Neuronal stem cell (in vitro differentiated cells): ENCODE measurements at regions not wholly inside any gene's neighbourhood (a gene's known extent, or its start where the extent isn't known, plus 50 kb on each side); places are given as distances from the start of the nearest gene placed in this dataset.

ENCODE experiments used
- DNase-seq: peaks from one replicate; pipeline ENCODE4 v3.0.0-alpha.2; 2013; ENCODE audit warnings: low spot score
- H2AFZ ChIP-seq: one replicate; pipeline ENCODE4 v1.6.1; 2013; ENCODE audit warnings: mild to moderate bottlenecking, low read length, inconsistent platforms
- H2AK5ac ChIP-seq: 2 replicates; pipeline ENCODE4 v1.6.1; 2013; ENCODE audit warnings: low read depth, mild to moderate bottlenecking, inconsistent platforms, low read length, moderate library complexity, mixed read lengths
- H2BK120ac ChIP-seq: 2 replicates; pipeline ENCODE4 v1.6.1; 2013; ENCODE audit warnings: low read depth, mild to moderate bottlenecking, inconsistent platforms, low read length, moderate library complexity, mixed read lengths
- H2BK12ac ChIP-seq: one replicate; pipeline ENCODE4 v1.6.1; 2013; ENCODE audit warnings: low read length, inconsistent platforms
- H2BK15ac ChIP-seq: 2 replicates; pipeline ENCODE4 v1.6.1; 2013; ENCODE audit warnings: mild to moderate bottlenecking, low read length, inconsistent platforms, mixed read lengths
- H2BK5ac ChIP-seq: one replicate; pipeline ENCODE4 v1.6.1; 2013; ENCODE audit warnings: inconsistent platforms, mild to moderate bottlenecking, low read length, moderate library complexity
- H3K14ac ChIP-seq: one replicate; pipeline ENCODE4 v1.6.1; 2013; ENCODE audit warnings: low read length, inconsistent platforms
- H3K18ac ChIP-seq: 2 replicates; pipeline ENCODE4 v1.6.1; 2013; ENCODE audit warnings: low read length, inconsistent platforms
- H3K23ac ChIP-seq: 2 replicates; pipeline ENCODE4 v1.6.1; 2013; ENCODE audit warnings: low read depth, mild to moderate bottlenecking, mixed read lengths, low read length, inconsistent platforms; ENCODE audit not compliant: poor library complexity
- H3K27ac ChIP-seq: replicated peaks from 3 replicates; pipeline ENCODE4 v1.5.1; 2013; ENCODE audit warnings: low read length, inconsistent platforms
- H3K27me3 ChIP-seq, 3 experiments: 2 replicates each; pipeline ENCODE4 v1.6.1; 2013; ENCODE audit warnings: low read length in 3 of 3, mild to moderate bottlenecking in 2 of 3, inconsistent platforms in 1 of 3, low read depth in 1 of 3, mixed read lengths in 1 of 3, moderate library complexity in 1 of 3; ENCODE audit not compliant: control insufficient read depth in 3 of 3, insufficient read depth in 3 of 3
- H3K36me3 ChIP-seq, 2 donors: replicated peaks in 1 of 2; 2 replicates each; pipeline ENCODE4 v1.6.1; 2013; ENCODE audit warnings: low read length in 2 of 2; ENCODE audit not compliant: control insufficient read depth in 2 of 2, insufficient read depth in 2 of 2
- H3K4ac ChIP-seq: 2 replicates; pipeline ENCODE4 v1.6.1; 2013; ENCODE audit warnings: inconsistent platforms, mild to moderate bottlenecking, low read length, moderate library complexity
- H3K4me1 ChIP-seq, 2 donors: 1 replicate in 1 of 2; 2 replicates in 1 of 2; pipeline ENCODE4 v1.6.1; 2013; ENCODE audit warnings: low read length in 2 of 2, low read depth in 1 of 2; ENCODE audit not compliant: control insufficient read depth in 2 of 2, insufficient read depth in 1 of 2
- H3K4me2 ChIP-seq: one replicate; pipeline ENCODE4 v1.6.1; 2013; ENCODE audit warnings: mild to moderate bottlenecking, low read length, inconsistent platforms; ENCODE audit not compliant: insufficient read depth, poor library complexity, severe bottlenecking
- H3K4me3 ChIP-seq, 2 donors: 2 replicates each; pipeline ENCODE4 v1.5.1; 2013; ENCODE audit warnings: low read length in 2 of 2, mild to moderate bottlenecking in 2 of 2, inconsistent platforms in 1 of 2, moderate library complexity in 1 of 2
- H3K79me1 ChIP-seq: one replicate; pipeline ENCODE4 v1.6.1; 2013; ENCODE audit warnings: low read depth, mild to moderate bottlenecking, inconsistent platforms, low read length, moderate library complexity
- H3K9ac ChIP-seq: one replicate; pipeline ENCODE4 v1.6.1; 2013; ENCODE audit warnings: mild to moderate bottlenecking, low read depth, low read length, inconsistent platforms; ENCODE audit not compliant: poor library complexity
- H3K9me3 ChIP-seq, 2 donors: replicated peaks in 1 of 2; 2 replicates each; pipeline versions ENCODE3 to v1.6.1; 2013; ENCODE audit warnings: low read length in 2 of 2, mild to moderate bottlenecking in 2 of 2, inconsistent platforms in 1 of 2, low read depth in 1 of 2, mixed read lengths in 1 of 2, moderate library complexity in 1 of 2; ENCODE audit not compliant: control insufficient read depth in 2 of 2, insufficient read depth in 1 of 2
- H4K8ac ChIP-seq: one replicate; pipeline ENCODE4 v1.6.1; 2013; ENCODE audit warnings: low read depth, mild to moderate bottlenecking, inconsistent platforms, low read length, moderate library complexity
- H4K91ac ChIP-seq: one replicate; pipeline ENCODE4 v1.6.1; 2013; ENCODE audit warnings: low read length, low read depth, mild to moderate bottlenecking, inconsistent platforms; ENCODE audit not compliant: poor library complexity
- WGBS, 2 donors: extraction: QIAGEN DNeasy Blood & Tissue Kit; methylation state at CpG; one replicate each; pipeline ENCODE4 v1.1.7; 2013; ENCODE audit warnings: missing lambda C conversion rate in 2 of 2, mixed read lengths in 1 of 2; ENCODE audit not compliant: insufficient read length in 2 of 2, insufficient replicate concordance in 1 of 2; ENCODE audit errors: extremely low coverage in 2 of 2; 5-methylcytosine and 5-hydroxymethylcytosine counted together

GRCh38 chrX:40465735-40466551, 114.8 kb upstream of the ATP6AP2 start:
- H4K91ac ChIP-seq: no peak overlapping the region
- no peak overlapping the region for H3K4ac ChIP-seq
- H2BK15ac ChIP-seq: no peak overlapping the region
- no peaks in the 10 kb centered on the region for H3K79me1 ChIP-seq
- H3K27me3 ChIP-seq: peaks cover 0 to 4% (median 0%) of the 10 kb centered on the region in 3 experiments
- no peak overlapping the region for H3K27ac ChIP-seq
- no peak overlapping the region for H3K9ac ChIP-seq
- no peak overlapping the region for H2AFZ ChIP-seq
- no peak overlapping the region for H4K8ac ChIP-seq
- no peak overlapping the region for H2BK120ac ChIP-seq
- no peak overlapping the region for H3K4me2 ChIP-seq
- H3K4me1 ChIP-seq: peaks cover 5 to 6% of the 10 kb centered on the region in 2 donors
- no CpG with 5 or more reads among the region's 5 CpGs for WGBS, 2 donors
- no peak overlapping the region for H3K14ac ChIP-seq
- DNase-seq: no peak
- no peaks in the 10 kb centered on the region for H3K9me3 ChIP-seq
- H2BK5ac ChIP-seq: no peak overlapping the region
- H3K36me3 ChIP-seq: no peaks in the 10 kb centered on the region
- no peak overlapping the region for H2BK12ac ChIP-seq
- H3K4me3 ChIP-seq: no peak overlapping the region
- H3K23ac ChIP-seq: no peak overlapping the region
- H3K18ac ChIP-seq: no peak overlapping the region
- peak overlapping the region; percentile 26 for H2AK5ac ChIP-seq

DNA sequence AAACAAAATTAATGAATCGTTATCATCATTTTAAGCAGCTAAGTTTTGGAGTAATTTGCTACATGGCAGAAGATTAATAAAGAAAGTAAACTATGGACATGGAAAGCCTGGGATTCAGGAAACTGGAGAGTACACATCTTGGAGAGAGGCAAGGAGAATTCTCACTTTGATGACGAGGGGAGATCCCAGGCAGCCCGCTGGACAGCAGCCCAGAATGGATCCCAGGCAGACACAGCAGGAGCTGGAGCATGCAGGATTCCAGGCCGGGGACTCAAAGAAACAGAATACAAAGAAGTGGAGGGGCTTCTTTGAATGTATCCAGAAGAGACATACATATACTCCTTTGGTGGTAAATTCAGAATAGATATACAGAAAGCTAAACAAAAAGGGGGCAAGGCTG, 118.0 kb upstream of the ATP6AP2 start:
- Histone ChIP-seq H2BK5ac (no peak overlapping the region), H3K9ac (no peak overlapping the region), H3K4me2 (no peak overlapping the region), H3K9me3 (no peaks in the 10 kb centered on the region), H4K91ac (no peak overlapping the region), H4K8ac (no peak overlapping the region), H3K18ac (no peak overlapping the region), H3K4ac (no peak overlapping the region), H3K27ac (no peak overlapping the region), H2AK5ac (no peak overlapping the region), H3K4me3 (no peak overlapping the region), H3K27me3 (peaks cover 0 to 4% (median 0%) of the 10 kb centered on the region in 3 experiments), H2AFZ (no peak overlapping the region), H3K23ac (no peak overlapping the region), H2BK15ac (no peak overlapping the region), H3K36me3 (no peaks in the 10 kb centered on the region), H2BK12ac (no peak overlapping the region), H3K4me1 (peaks cover 12% of the 10 kb centered on the region in 2 donors), H3K14ac (no peak overlapping the region), H2BK120ac (no peak overlapping the region), H3K79me1 (no peaks in the 10 kb centered on the region)
- DNase-seq: no peak
- WGBS, 2 donors: no CpG with 5 or more reads among the region's 4 CpGs

- Histone ChIP-seq H3K36me3 (no peaks in the 10 kb centered on the region), H3K14ac (no peak overlapping the region), H3K4me3 (no peak overlapping the region), H3K4me2 (no peak overlapping the region), H3K27me3 (peaks cover 0 to 4% (median 0%) of the 10 kb centered on the region in 3 experiments), H3K18ac (no peak overlapping the region), H2BK120ac (no peak overlapping the region), H3K79me1 (no peaks in the 10 kb centered on the region), H3K4me1 (peaks cover 12 to 14% of the 10 kb centered on the region in 2 donors), H3K27ac (peak overlapping the region; percentile 40), H2AFZ (no peak overlapping the region), H3K23ac (no peak overlapping the region), H2AK5ac (no peak overlapping the region), H2BK15ac (no peak overlapping the region), H4K91ac (no peak overlapping the region), H4K8ac (no peak overlapping the region), H2BK5ac (no peak overlapping the region), H3K9me3 (peaks cover 0 to 4% of the 10 kb centered on the region in 2 donors), H2BK12ac (no peak overlapping the region), H3K9ac (no peak overlapping the region), H3K4ac (no peak overlapping the region)
- no CpG with 5 or more reads among the region's 5 CpGs for WGBS, 2 donors
- no peak for DNase-seq
Measured at GRCh38 chrX:40460926-40461325, 119.8 kb upstream of the ATP6AP2 start.

DNA sequence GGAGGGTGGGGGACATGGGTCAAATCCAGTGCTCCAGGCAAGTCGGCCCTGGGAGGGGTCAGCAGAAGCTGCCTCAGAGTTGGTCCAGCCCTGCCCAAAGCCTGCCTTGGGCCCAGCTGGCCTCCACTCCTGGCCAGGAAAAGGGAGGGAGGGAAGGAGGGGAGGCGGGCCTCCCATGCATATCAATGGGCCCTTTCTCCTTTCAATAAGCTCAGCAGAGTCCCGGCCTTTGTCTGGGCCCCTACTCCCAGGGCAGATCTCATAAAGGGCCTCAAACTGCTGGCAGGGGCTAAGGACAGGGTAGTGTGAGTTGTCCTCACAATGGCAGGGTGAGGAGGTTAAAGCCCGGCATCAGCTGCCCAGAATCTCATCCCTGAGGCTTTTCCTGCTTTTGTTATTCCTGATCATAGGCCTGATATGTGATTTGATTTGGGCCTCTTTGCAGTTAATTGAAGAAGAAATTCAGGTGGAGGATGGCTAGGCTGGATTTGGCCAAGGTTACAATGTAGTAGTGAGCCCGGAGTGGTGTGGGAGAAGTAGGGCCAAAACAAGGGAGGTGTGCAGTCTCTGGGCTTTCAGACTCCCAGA, 121.1 kb upstream of the ATP6AP2 start:
- H2BK15ac ChIP-seq: no peak overlapping the region
- no peaks in the 10 kb centered on the region for H3K36me3 ChIP-seq
- peaks cover 0 to 7% of the 10 kb centered on the region in 2 donors for H3K9me3 ChIP-seq
- H3K14ac ChIP-seq: no peak overlapping the region
- no peak overlapping the region for H4K91ac ChIP-seq
- no CpG with 5 or more reads among the region's 5 CpGs for WGBS, 2 donors
- H2AK5ac ChIP-seq: no peak overlapping the region
- no peak overlapping the region for H3K4me2 ChIP-seq
- DNase-seq: no peak
- no peak overlapping the region for H3K23ac ChIP-seq
- H3K9ac ChIP-seq: no peak overlapping the region
- H3K4ac ChIP-seq: no peak overlapping the region
- no peak overlapping the region for H3K18ac ChIP-seq
- H2BK12ac ChIP-seq: no peak overlapping the region
- no peak overlapping the region for H2BK120ac ChIP-seq
- no peak overlapping the region for H3K4me3 ChIP-seq
- no peak overlapping the region for H2AFZ ChIP-seq
- no peaks in the 10 kb centered on the region for H3K79me1 ChIP-seq
- H3K27me3 ChIP-seq: peaks cover 0 to 4% (median 0%) of the 10 kb centered on the region in 3 experiments
- H3K4me1 ChIP-seq: peaks cover 12 to 18% of the 10 kb centered on the region in 2 donors
- peak overlapping the region; percentile 81 for H3K27ac ChIP-seq
- no peak overlapping the region for H2BK5ac ChIP-seq
- H4K8ac ChIP-seq: no peak overlapping the region
